Gastrocnemius medialis (tissue), 4 donors: ENCODE measurements at regions not wholly inside any gene's neighbourhood (a gene's known extent, or its start where the extent isn't known, plus 50 kb on each side); places are given as distances from the start of the nearest gene placed in this dataset.

Experiments
- ATAC-seq, 2 donors: fragments of 150-250 bp; one replicate each; pipeline ENCODE4 v1.9.1; 2016
- DNase-seq, 2 donors: peaks; one replicate each; pipeline ENCODE4 v3.0.0-alpha.2; 2019
- H3K27ac ChIP-seq, 4 donors: fragments of 200-600 bp; sonication (generic); 1 replicate in 1 of 4; 2 replicates in 3 of 4; pipeline ENCODE4 v1.5.1; 2016 to 2018; ENCODE audit warnings: mild to moderate bottlenecking in 2 of 4, moderate library complexity in 1 of 4
- H3K27me3 ChIP-seq, 3 donors: fragments of 200-600 bp; sonication (generic) in 2 of 3; 1 replicate in 1 of 3; 2 replicates in 2 of 3; pipeline versions ENCODE4 v1.5.1 to v1.6.0; 2016 to 2019; ENCODE audit warnings: mild to moderate bottlenecking in 1 of 3, moderate library complexity in 1 of 3
- H3K36me3 ChIP-seq, 2 donors: fragments of 200-600 bp; sonication (generic) in 1 of 2; one replicate each; pipeline ENCODE4 v1.5.1; 2017 to 2018
- H3K4me1 ChIP-seq, 2 donors: fragments of 200-600 bp; sonication (generic) in 1 of 2; one replicate each; pipeline ENCODE4 v1.5.1; 2016 to 2017; ENCODE audit warnings: mild to moderate bottlenecking in 2 of 2
- H3K4me3 ChIP-seq, 4 donors: fragments of 200-600 bp; sonication (generic) in 3 of 4; 1 replicate in 1 of 4; 2 replicates in 3 of 4; pipeline ENCODE4 v1.5.1; 2016 to 2019; ENCODE audit warnings: mild to moderate bottlenecking in 2 of 4
- H3K9me3 ChIP-seq, 3 donors: fragments of 200-600 bp; sonication (generic) in 2 of 3; 1 replicate in 1 of 3; 2 replicates in 2 of 3; pipeline ENCODE4 v1.5.1; 2016 to 2019
- POLR2A ChIP-seq, 2 donors: fragments of 450-650 bp; IDR thresholded peaks; one replicate each; pipeline ENCODE4 v1.6.1; 2017; ENCODE audit warnings: antibody characterized with exemption in 2 of 2, mild to moderate bottlenecking in 2 of 2, moderate library complexity in 2 of 2
- in situ Hi-C, 4 donors: fragments of 200-750 bp; cut with MboI; loops; one replicate each; pipeline versions ENCODE4 v1.15.0 to v1.8.0; 2017; ENCODE audit warnings: low sequenced_read_pairs in 4 of 4
- intact Hi-C: fragments of 100-400 bp; cut with DNase I; formaldehyde crosslinking; loops from one replicate; pipeline ENCODE4 v1.15.1; 2023; ENCODE audit warnings: low total_unique reads
- TF ChIP-seq, protein P1 (sequence below), 5 experiments: fragments of 450-650 bp in 3 of 5; fragments of 200-600 bp in 2 of 5; sonication (generic) in 2 of 5; IDR thresholded peaks in 4 of 5; conservative IDR thresholded peaks in 1 of 5; 1 replicate in 4 of 5; 2 replicates in 1 of 5; pipeline ENCODE4 v1.5.1; 2016 to 2019; ENCODE audit warnings: antibody characterized with exemption in 5 of 5, mild to moderate bottlenecking in 3 of 5, moderate library complexity in 3 of 5

DNA sequence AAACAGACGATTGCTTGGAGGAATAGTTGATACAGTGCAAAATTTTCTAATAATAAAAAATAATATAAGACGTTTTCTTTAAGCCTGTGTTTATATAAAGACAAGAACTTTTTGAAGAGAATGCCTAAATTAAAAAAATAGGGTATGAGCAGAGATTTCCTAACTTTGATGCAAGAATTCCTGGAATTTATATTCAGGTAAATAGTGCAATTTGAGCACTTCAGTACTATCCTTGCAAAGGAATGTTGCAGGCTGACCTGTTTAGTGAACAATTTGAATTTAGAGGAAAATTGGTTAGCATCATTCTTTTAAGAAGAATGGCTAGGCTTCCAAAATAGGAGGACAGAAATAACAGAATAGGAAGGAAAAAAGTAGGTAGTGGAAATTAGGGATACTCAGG, 1172.3 kb downstream of the HACE1 start:
- TF ChIP-seq POLR2A (IDR thresholded peaks at IDR 0.05) = no peak
- TF ChIP-seq, protein P1, sequence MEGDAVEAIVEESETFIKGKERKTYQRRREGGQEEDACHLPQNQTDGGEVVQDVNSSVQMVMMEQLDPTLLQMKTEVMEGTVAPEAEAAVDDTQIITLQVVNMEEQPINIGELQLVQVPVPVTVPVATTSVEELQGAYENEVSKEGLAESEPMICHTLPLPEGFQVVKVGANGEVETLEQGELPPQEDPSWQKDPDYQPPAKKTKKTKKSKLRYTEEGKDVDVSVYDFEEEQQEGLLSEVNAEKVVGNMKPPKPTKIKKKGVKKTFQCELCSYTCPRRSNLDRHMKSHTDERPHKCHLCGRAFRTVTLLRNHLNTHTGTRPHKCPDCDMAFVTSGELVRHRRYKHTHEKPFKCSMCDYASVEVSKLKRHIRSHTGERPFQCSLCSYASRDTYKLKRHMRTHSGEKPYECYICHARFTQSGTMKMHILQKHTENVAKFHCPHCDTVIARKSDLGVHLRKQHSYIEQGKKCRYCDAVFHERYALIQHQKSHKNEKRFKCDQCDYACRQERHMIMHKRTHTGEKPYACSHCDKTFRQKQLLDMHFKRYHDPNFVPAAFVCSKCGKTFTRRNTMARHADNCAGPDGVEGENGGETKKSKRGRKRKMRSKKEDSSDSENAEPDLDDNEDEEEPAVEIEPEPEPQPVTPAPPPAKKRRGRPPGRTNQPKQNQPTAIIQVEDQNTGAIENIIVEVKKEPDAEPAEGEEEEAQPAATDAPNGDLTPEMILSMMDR (IDR thresholded peaks at IDR 0.05 in 4 of 5, conservative IDR thresholded peaks at IDR 0.05 in 1 of 5) = no peak
- ATAC-seq (no peak), DNase-seq (no peak)
- no peak overlapping the region for H3K27ac ChIP-seq
- no peaks in the 10 kb centered on the region for H3K36me3 ChIP-seq
- no peak overlapping the region for H3K4me3 ChIP-seq
- no peaks in the 10 kb centered on the region for H3K27me3 ChIP-seq
- in situ Hi-C loops (no loop called here), intact Hi-C loops (no loop called here)
- no peaks in the 10 kb centered on the region for H3K4me1 ChIP-seq
- H3K9me3 ChIP-seq = no peaks in the 10 kb centered on the region

DNA sequence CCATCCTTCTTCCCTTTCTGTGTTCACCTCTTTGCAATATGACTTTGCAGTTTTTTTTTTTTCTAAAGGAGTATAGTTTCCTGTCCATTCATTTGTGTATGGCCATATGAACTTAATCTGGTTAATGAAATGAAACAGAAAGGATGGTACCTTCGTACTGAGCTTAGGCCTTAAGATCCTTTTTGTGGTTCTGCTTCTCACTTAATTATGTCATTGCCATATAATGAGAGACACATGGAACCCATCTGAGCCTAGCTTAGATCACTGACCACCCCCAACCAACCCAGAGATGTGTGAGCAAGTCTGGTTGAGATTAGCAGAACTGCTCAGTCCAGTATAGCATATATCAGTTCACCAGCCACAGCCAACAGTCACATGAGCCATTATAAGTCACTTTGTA, 1179.6 kb downstream of the HACE1 start:
- no peaks in the 10 kb centered on the region for H3K4me1 ChIP-seq
- no peak overlapping the region for H3K4me3 ChIP-seq
- DNase-seq (no peak), ATAC-seq (no peak)
- in situ Hi-C loops = no loop called here
- H3K27ac ChIP-seq = no peak overlapping the region
- intact Hi-C loops = no loop called here
- no peaks in the 10 kb centered on the region for H3K36me3 ChIP-seq
- TF ChIP-seq, protein P1 (IDR thresholded peaks at IDR 0.05 in 4 of 5, conservative IDR thresholded peaks at IDR 0.05 in 1 of 5) = no peak
- no peak for TF ChIP-seq POLR2A (IDR thresholded peaks at IDR 0.05)
- H3K9me3 ChIP-seq = no peaks in the 10 kb centered on the region
- H3K27me3 ChIP-seq = no peaks in the 10 kb centered on the region

DNA sequence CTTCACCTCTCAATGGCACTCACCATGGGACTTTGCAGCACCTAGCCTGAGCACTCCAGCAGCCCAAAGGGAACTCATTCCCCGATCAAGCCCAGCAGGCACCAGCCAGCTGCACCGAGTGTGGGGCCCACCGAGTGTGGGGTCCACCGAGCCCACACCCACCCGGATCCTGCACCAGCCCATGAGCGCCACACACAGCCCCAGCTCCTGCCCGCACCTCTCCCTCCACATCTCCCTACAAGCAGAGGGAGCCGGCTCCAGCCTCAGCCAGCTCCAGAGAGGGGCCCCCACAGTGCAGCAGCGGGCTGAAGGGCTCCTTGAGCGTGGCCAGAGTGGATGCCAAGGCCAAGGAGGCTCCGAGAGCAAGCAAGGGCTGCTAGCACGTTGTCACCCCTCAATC, 1182.4 kb downstream of the HACE1 start:
- no peak overlapping the region for H3K4me3 ChIP-seq
- TF ChIP-seq POLR2A (IDR thresholded peaks at IDR 0.05) = no peak
- TF ChIP-seq, protein P1 (IDR thresholded peaks at IDR 0.05 in 4 of 5, conservative IDR thresholded peaks at IDR 0.05 in 1 of 5) = no peak
- intact Hi-C loops = no loop called here
- DNase-seq = no peak
- in situ Hi-C loops = no loop called here
- ATAC-seq = no peak
- no peaks in the 10 kb centered on the region for H3K9me3 ChIP-seq
- H3K27me3 ChIP-seq = no peaks in the 10 kb centered on the region
- no peak overlapping the region for H3K27ac ChIP-seq
- H3K36me3 ChIP-seq = no peaks in the 10 kb centered on the region
- H3K4me1 ChIP-seq = no peaks in the 10 kb centered on the region

DNA sequence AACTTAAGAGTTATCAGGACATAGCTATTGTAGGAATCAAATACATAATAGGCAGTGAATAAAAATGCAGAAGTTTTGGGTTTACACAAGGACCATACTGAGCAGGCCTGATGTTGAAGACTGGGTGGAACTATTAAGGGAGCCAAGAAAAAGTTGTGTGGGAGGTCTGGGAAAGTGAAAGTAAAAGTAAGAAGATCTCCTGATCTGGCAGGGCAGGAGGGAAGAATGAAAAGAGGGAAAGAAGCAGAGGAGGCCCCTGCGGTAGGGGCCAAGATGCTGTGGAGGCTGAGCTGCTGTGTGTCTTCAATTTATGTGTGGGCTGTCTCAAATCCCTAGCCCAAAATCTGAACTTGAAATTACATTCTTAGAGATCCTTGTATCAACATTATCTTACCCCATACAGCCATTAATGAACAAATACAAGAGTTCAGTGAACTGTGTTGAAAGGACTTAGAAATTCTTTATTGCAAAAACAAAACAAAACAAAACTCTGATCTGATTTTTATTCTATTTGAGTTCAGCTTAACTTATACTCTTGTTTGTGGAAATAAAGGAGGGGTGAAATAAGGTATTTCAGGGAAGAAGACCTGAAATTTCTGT, 1183.8 kb downstream of the HACE1 start:
- intact Hi-C loops = no loop called here
- Histone ChIP-seq H3K36me3 (no peaks in the 10 kb centered on the region), H3K9me3 (no peaks in the 10 kb centered on the region), H3K27ac (no peak overlapping the region), H3K4me1 (no peaks in the 10 kb centered on the region), H3K27me3 (no peaks in the 10 kb centered on the region), H3K4me3 (no peak overlapping the region)
- ATAC-seq = no peak
- TF ChIP-seq, protein P1 (IDR thresholded peaks at IDR 0.05 in 4 of 5, conservative IDR thresholded peaks at IDR 0.05 in 1 of 5) = no peak
- TF ChIP-seq POLR2A (IDR thresholded peaks at IDR 0.05) = no peak
- in situ Hi-C loops = no loop called here
- DNase-seq = no peak

DNA sequence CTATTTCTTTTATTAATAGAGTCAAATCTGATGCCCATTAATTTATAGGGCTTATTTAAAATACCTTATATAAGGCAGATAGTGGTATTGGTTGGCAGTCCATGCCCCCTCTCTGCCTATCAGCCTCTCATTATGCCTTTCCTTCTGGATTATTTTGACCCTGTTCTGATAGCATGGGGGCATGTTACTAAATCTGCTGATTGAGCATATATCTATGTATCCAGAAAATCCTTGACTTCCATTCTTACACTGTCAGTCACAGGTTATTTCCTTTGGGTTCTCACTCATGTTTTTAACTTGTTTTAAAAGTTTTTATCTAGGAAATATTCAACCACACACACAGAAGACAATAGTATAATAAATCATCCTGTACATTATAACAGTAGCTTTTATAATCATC, 1184.9 kb downstream of the HACE1 start:
- Histone ChIP-seq H3K27ac (no peak overlapping the region), H3K27me3 (no peaks in the 10 kb centered on the region), H3K36me3 (no peaks in the 10 kb centered on the region), H3K4me3 (no peak overlapping the region), H3K9me3 (no peaks in the 10 kb centered on the region), H3K4me1 (no peaks in the 10 kb centered on the region)
- DNase-seq (no peak), ATAC-seq (no peak)
- in situ Hi-C loops = no loop called here
- no peak for TF ChIP-seq POLR2A (IDR thresholded peaks at IDR 0.05)
- TF ChIP-seq, protein P1 (IDR thresholded peaks at IDR 0.05 in 4 of 5, conservative IDR thresholded peaks at IDR 0.05 in 1 of 5) = no peak
- intact Hi-C loops = no loop called here
